Esophagus muscularis mucosa (tissue), 4 donors: ENCODE measurements at regions not wholly inside any gene's neighbourhood (a gene's known extent, or its start where the extent isn't known, plus 50 kb on each side); places are given as distances from the start of the nearest gene placed in this dataset.

Source experiments
- EP300 ChIP-seq: sonication (generic); formaldehyde crosslinking; IDR thresholded peaks from one replicate; pipeline ENCODE4 v1.6.1; 2017; ENCODE audit warnings: antibody characterized with exemption
- POLR2AphosphoS5 ChIP-seq, 2 donors: sonication (generic); formaldehyde crosslinking; IDR thresholded peaks; one replicate each; pipeline ENCODE4 v1.6.1; 2017; ENCODE audit warnings: antibody characterized with exemption in 2 of 2
- TF ChIP-seq, protein P1 (sequence below), 3 experiments: fragments of 200-600 bp in 2 of 3; fragments of 450-650 bp in 1 of 3; sonication (generic) in 2 of 3; IDR thresholded peaks; one replicate each; pipeline ENCODE4 v1.5.1; 2017 to 2019; ENCODE audit warnings: antibody characterized with exemption in 3 of 3, mild to moderate bottlenecking in 2 of 3, moderate library complexity in 1 of 3

DNA sequence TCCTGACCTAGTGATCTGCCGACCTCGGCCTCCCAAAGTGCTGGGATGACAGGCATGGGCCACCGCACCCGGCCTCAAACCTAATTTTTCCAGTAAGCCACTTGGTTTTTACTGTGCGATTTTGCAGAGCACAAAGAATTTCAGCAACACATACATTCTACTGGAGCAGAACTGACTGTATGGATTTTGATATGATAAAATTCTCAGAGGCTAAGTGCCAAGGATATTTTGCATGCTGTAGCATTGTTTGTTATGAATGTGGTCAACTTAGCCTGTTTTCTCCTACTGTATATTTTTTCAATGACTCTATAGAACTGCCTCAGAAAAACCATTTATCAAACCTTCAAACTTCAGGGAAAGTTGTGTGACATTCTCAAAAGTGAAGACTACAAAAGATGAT, 89.2 kb downstream of the FAT3 start:
- TF ChIP-seq, protein P1, sequence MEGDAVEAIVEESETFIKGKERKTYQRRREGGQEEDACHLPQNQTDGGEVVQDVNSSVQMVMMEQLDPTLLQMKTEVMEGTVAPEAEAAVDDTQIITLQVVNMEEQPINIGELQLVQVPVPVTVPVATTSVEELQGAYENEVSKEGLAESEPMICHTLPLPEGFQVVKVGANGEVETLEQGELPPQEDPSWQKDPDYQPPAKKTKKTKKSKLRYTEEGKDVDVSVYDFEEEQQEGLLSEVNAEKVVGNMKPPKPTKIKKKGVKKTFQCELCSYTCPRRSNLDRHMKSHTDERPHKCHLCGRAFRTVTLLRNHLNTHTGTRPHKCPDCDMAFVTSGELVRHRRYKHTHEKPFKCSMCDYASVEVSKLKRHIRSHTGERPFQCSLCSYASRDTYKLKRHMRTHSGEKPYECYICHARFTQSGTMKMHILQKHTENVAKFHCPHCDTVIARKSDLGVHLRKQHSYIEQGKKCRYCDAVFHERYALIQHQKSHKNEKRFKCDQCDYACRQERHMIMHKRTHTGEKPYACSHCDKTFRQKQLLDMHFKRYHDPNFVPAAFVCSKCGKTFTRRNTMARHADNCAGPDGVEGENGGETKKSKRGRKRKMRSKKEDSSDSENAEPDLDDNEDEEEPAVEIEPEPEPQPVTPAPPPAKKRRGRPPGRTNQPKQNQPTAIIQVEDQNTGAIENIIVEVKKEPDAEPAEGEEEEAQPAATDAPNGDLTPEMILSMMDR (IDR thresholded peaks at IDR 0.05): no peak
- TF ChIP-seq EP300 (no peak), POLR2AphosphoS5 (IDR thresholded peaks at IDR 0.05) (no peak)
